ENCODE measurements at regions not wholly inside any gene's neighbourhood (a gene's known extent, or its start where the extent isn't known, plus 50 kb on each side); places are given as distances from the start of the nearest gene placed in this dataset.

DNA sequence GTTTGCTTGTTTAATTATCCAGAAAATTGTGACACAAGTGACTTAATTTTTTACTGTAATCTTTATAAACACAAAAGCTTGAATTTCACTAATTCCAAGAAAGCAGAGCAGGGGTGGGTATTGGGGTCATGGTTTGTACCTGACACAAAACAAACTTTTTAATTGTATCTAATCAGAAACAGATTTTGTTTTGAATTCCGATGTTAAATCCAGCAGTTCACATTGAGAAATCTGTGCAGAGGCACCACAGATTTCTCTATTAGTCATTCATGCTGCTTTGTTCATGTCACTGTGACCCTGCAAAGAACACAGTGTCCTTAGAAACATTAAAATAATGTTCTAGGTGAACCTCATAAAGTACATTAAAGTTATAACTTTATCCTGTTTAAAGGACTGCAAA is 443.4 kb downstream of the NYAP2 start:
- ATAC-seq = no peak
- CTCF ChIA-PET = no interaction called here
- Mint-ChIP-seq H3K9me3 (peaks cover 0 to 3% (median 0%) of the 10 kb centered on the region in 11 donors), H3K4me3 (no peak overlapping the region), H3K27ac (no peak overlapping the region), H3K27me3 (peaks cover 0 to 9% (median 0%) of the 10 kb centered on the region in 5 donors), H3K36me3 (no peaks in the 10 kb centered on the region), H3K4me1 (no peaks in the 10 kb centered on the region)
- Histone ChIP-seq H3K36me3 (ENCODE audit: control insufficient read depth in 2 of 3, insufficient read depth in 3 of 3, low read length in 3 of 3) (no peaks in the 10 kb centered on the region), H3K9me3 (ENCODE audit: control insufficient read depth in 2 of 3, low read length in 3 of 3) (no peaks in the 10 kb centered on the region), H3K27ac (ENCODE audit: low read depth, low read length) (no peak overlapping the region), H3K4me3 (ENCODE audit: low read length) (no peak overlapping the region), H3K27me3 (ENCODE audit: control insufficient read depth in 2 of 2, insufficient read depth in 2 of 2, low read length in 2 of 2) (no peaks in the 10 kb centered on the region), H3K4me1 (ENCODE audit: control insufficient read depth in 2 of 2, insufficient read depth in 2 of 2, low read length in 2 of 2) (no peaks in the 10 kb centered on the region)
- no peak for DNase-seq
- POLR2A ChIA-PET = no interaction called here
- intact Hi-C loops (cut with micrococcal nuclease) = no loop called here

DNA sequence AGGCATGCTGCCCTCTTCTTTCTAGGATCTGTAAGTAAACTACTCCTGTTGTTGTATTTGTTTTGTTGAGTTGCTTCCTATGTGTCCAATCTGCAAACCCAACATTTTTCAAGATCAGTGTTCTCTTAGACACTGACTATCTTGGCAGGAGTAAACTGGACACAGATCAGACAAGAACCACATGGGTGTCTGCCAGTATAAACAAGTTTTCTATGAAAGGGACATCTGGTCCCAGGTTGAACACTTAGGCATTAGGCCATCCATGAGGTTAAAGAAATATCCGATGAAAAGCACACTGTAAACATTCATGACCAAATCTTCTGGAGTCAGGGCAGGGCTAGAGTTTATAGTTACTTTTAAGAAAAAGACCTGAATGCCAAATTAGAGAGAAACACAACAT is 441.8 kb downstream of the NYAP2 start:
- no peaks in the 10 kb centered on the region for H3K36me3 ChIP-seq (ENCODE audit: control insufficient read depth in 2 of 3, insufficient read depth in 3 of 3, low read length in 3 of 3)
- Mint-ChIP-seq H3K27me3 (peaks cover 0 to 9% (median 5%) of the 10 kb centered on the region in 5 donors), H3K36me3 (no peaks in the 10 kb centered on the region), H3K27ac (no peak overlapping the region), H3K9me3 (peaks cover 0 to 2% (median 0%) of the 10 kb centered on the region in 11 donors), H3K4me1 (no peaks in the 10 kb centered on the region), H3K4me3 (no peak overlapping the region)
- H3K4me1 ChIP-seq (ENCODE audit: control insufficient read depth in 2 of 2, insufficient read depth in 2 of 2, low read length in 2 of 2) = no peaks in the 10 kb centered on the region
- ATAC-seq = no peak
- H3K9me3 ChIP-seq (ENCODE audit: control insufficient read depth in 2 of 3, low read length in 3 of 3) = no peaks in the 10 kb centered on the region
- DNase-seq = no peak
- H3K27me3 ChIP-seq (ENCODE audit: control insufficient read depth in 2 of 2, insufficient read depth in 2 of 2, low read length in 2 of 2) = no peaks in the 10 kb centered on the region
- ChIA-PET POLR2A (no interaction called here), CTCF (no interaction called here)
- H3K4me3 ChIP-seq (ENCODE audit: low read length) = no peak overlapping the region
- H3K27ac ChIP-seq (ENCODE audit: low read depth, low read length) = no peak overlapping the region
- intact Hi-C loops (cut with micrococcal nuclease) = no loop called here

DNA sequence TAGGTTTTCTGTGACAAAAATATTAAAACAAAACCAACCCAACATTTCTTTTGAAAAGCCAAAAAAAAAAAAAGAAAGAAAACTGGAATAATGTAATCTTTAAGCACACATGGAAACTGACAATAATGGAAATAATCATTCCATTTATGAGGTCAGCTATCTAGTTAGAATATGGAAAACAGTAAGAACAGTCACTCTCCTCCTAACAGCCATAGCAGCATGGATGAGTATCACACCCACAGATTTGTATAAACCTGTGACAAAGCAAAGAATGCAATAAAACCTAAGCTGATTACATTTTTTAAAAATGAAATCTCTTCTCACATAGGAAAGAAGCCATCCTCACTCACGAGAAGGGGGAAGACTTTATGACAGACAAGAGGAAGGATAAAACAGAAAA is 437.8 kb downstream of the NYAP2 start:
- Histone ChIP-seq H3K4me1 (ENCODE audit: control insufficient read depth in 2 of 2, insufficient read depth in 2 of 2, low read length in 2 of 2) (no peaks in the 10 kb centered on the region), H3K4me3 (ENCODE audit: low read length) (no peak overlapping the region), H3K36me3 (ENCODE audit: control insufficient read depth in 2 of 3, insufficient read depth in 3 of 3, low read length in 3 of 3) (no peaks in the 10 kb centered on the region), H3K27ac (ENCODE audit: low read depth, low read length) (no peak overlapping the region), H3K27me3 (ENCODE audit: control insufficient read depth in 2 of 2, insufficient read depth in 2 of 2, low read length in 2 of 2) (no peaks in the 10 kb centered on the region), H3K9me3 (ENCODE audit: control insufficient read depth in 2 of 3, low read length in 3 of 3) (no peaks in the 10 kb centered on the region)
- Mint-ChIP-seq H3K9me3 (peaks cover 0 to 2% (median 0%) of the 10 kb centered on the region in 11 donors), H3K27me3 (peaks cover 0 to 24% (median 9%) of the 10 kb centered on the region in 5 donors), H3K4me1 (no peaks in the 10 kb centered on the region), H3K4me3 (no peak overlapping the region), H3K27ac (no peak overlapping the region), H3K36me3 (no peaks in the 10 kb centered on the region)
- CTCF ChIA-PET = no interaction called here
- ATAC-seq (no peak), DNase-seq (no peak)
- POLR2A ChIA-PET = no interaction called here
- intact Hi-C loops (cut with micrococcal nuclease) = no loop called here

DNA sequence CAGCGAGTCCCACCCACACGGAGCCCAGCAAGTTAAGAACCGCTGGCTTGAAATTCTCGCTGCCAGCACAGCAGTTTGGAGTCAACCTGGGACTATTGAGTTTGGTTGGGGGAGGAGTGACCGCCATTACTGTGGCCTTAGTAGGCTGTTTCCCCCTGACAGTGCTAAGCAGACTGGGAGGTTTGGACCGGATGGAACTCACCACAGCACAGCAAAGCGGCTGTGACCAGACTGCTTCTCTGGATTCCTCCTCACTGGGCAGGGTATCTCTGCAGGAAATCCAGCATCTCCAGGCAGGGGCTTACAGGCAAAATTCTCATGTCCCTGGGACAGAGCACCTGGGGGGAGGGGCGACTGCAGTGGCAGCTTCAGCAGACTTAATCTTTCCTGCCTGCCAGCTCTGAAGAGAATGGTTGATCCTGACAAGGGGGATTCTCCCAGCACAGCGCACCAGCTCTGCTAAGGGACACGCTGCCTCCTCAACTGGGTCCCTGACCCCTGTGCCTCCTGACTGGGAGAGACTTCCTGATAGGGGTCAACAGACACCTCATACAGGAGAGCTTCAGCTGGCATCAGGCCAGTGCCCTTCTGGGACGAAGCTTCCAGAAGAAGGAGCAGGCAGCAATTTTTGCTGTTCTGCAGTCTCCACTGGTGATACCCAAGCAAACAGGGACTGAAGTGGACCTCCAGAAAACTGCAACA is 425.4 kb downstream of the NYAP2 start:
- H3K36me3 Mint-ChIP-seq = peaks cover 0 to 5% (median 0%) of the 10 kb centered on the region in 5 donors
- H3K36me3 ChIP-seq (ENCODE audit: control insufficient read depth in 2 of 3, insufficient read depth in 3 of 3, low read length in 3 of 3) = no peaks in the 10 kb centered on the region
- H3K27me3 Mint-ChIP-seq = peaks cover 0 to 15% (median 5%) of the 10 kb centered on the region in 5 donors
- H3K27ac ChIP-seq (ENCODE audit: low read depth, low read length) = no peak overlapping the region
- H3K4me1 ChIP-seq (ENCODE audit: control insufficient read depth in 2 of 2, insufficient read depth in 2 of 2, low read length in 2 of 2) = no peaks in the 10 kb centered on the region
- CTCF ChIA-PET = no interaction called here
- no peak for ATAC-seq
- H3K27me3 ChIP-seq (ENCODE audit: control insufficient read depth in 2 of 2, insufficient read depth in 2 of 2, low read length in 2 of 2) = no peaks in the 10 kb centered on the region
- POLR2A ChIA-PET = no interaction called here
- no peak overlapping the region for H3K4me3 Mint-ChIP-seq
- H3K27ac Mint-ChIP-seq = no peak overlapping the region
- no peaks in the 10 kb centered on the region for H3K9me3 ChIP-seq (ENCODE audit: control insufficient read depth in 2 of 3, low read length in 3 of 3)
- no peak overlapping the region for H3K4me3 ChIP-seq (ENCODE audit: low read length)
- intact Hi-C loops (cut with micrococcal nuclease) = no loop called here
- no peak for DNase-seq
- no peaks in the 10 kb centered on the region for H3K4me1 Mint-ChIP-seq
- H3K9me3 Mint-ChIP-seq = peaks cover 3 to 31% (median 12%) of the 10 kb centered on the region in 11 donors

DNA sequence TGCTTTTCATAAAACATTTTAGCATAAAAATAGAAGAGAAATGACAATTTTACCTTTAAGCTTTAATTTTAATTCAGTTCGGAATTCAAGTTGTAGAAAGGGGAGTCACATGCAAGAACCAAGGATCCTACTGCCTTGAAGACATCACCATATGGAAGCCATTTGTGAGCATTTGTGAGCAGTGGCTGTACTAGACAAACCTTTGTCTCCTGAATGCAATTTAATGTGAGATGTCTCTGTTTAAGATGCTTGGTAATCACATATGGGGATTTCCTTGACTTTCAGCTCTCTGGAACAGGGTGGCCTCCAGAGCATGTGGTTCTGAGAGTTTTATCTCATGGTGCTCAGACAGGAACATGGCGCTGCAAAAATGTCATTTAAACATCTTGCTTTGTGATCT is 421.8 kb downstream of the NYAP2 start:
- no peaks in the 10 kb centered on the region for H3K4me1 Mint-ChIP-seq

DNA sequence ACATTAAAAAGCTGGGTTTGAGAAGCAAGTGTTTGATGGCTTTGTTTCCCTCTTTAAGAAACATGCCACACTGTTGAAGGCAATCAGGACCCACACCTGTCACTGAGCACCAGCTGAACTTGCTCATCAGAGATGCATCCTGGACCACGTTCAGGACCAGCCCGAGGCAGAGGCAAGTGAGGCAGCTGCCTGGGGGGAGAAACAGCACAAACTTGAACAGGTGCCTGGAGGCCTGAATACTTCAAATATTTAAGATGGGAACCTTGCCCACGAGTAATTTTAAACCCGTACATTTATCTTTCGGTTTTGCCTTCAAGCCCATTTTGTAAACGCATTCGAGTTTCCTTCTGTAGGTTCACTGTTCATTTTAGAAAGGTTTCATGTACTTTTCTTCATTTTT is 421.3 kb downstream of the NYAP2 start:
- Mint-ChIP-seq H3K4me1 (no peaks in the 10 kb centered on the region), H3K36me3 (peaks cover 0 to 5% (median 0%) of the 10 kb centered on the region in 5 donors), H3K27me3 (peaks cover 0 to 20% (median 5%) of the 10 kb centered on the region in 5 donors), H3K27ac (no peak overlapping the region), H3K4me3 (no peak overlapping the region), H3K9me3 (peaks cover 0 to 11% (median 6%) of the 10 kb centered on the region in 11 donors)
- no peaks in the 10 kb centered on the region for H3K36me3 ChIP-seq (ENCODE audit: control insufficient read depth in 2 of 3, insufficient read depth in 3 of 3, low read length in 3 of 3)
- intact Hi-C loops (cut with micrococcal nuclease) = no loop called here
- no peak for ATAC-seq
- no peaks in the 10 kb centered on the region for H3K27me3 ChIP-seq (ENCODE audit: control insufficient read depth in 2 of 2, insufficient read depth in 2 of 2, low read length in 2 of 2)
- no peak overlapping the region for H3K4me3 ChIP-seq (ENCODE audit: low read length)
- POLR2A ChIA-PET = no interaction called here
- no peak overlapping the region for H3K27ac ChIP-seq (ENCODE audit: low read depth, low read length)
- CTCF ChIA-PET = interaction anchor here (0.6 kb wide), 1 partner anchor 1473 kb away, joined by 4 read pairs; no protein-coding TSS in a partner anchor
- no peak for DNase-seq
- H3K4me1 ChIP-seq (ENCODE audit: control insufficient read depth in 2 of 2, insufficient read depth in 2 of 2, low read length in 2 of 2) = no peaks in the 10 kb centered on the region
- no peaks in the 10 kb centered on the region for H3K9me3 ChIP-seq (ENCODE audit: control insufficient read depth in 2 of 3, low read length in 3 of 3)

More for the DNA sequence above, 421.8 kb downstream of the NYAP2 start:
- Mint-ChIP-seq H3K9me3 (peaks cover 2 to 16% (median 9%) of the 10 kb centered on the region in 11 donors), H3K4me3 (no peak overlapping the region), H3K36me3 (peaks cover 0 to 5% (median 0%) of the 10 kb centered on the region in 5 donors), H3K27me3 (peaks cover 0 to 20% (median 5%) of the 10 kb centered on the region in 5 donors), H3K27ac (no peak overlapping the region)
- ChIA-PET CTCF (no interaction called here), POLR2A (no interaction called here)
- intact Hi-C loops (cut with micrococcal nuclease) = no loop called here
- DNase-seq (no peak), ATAC-seq (no peak)
- Histone ChIP-seq H3K4me1 (ENCODE audit: control insufficient read depth in 2 of 2, insufficient read depth in 2 of 2, low read length in 2 of 2) (no peaks in the 10 kb centered on the region), H3K27ac (ENCODE audit: low read depth, low read length) (no peak overlapping the region), H3K9me3 (ENCODE audit: control insufficient read depth in 2 of 3, low read length in 3 of 3) (no peaks in the 10 kb centered on the region), H3K27me3 (ENCODE audit: control insufficient read depth in 2 of 2, insufficient read depth in 2 of 2, low read length in 2 of 2) (no peaks in the 10 kb centered on the region), H3K4me3 (ENCODE audit: low read length) (no peak overlapping the region), H3K36me3 (ENCODE audit: control insufficient read depth in 2 of 3, insufficient read depth in 3 of 3, low read length in 3 of 3) (no peaks in the 10 kb centered on the region)

DNA sequence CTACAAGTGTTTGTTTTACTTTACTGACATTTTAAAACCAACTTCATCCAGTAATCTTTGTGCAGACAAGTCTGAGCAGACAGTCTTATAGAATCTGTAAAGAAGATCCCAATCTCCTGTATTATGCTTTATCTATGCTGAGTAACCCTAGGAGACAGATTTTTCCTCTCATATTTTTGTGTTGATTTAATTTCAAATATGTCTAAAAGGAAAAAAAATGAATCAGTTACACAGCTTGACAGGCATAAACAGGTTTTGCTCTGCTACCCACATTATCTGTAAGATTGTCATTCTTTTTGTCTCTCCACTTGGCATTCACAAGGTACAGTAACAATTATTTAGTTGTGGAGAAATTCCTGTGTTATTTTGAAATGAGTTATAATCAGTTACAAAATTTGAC is 415.0 kb downstream of the NYAP2 start:
- H3K4me3 Mint-ChIP-seq = no peak overlapping the region
- Histone ChIP-seq H3K4me3 (ENCODE audit: low read length) (no peak overlapping the region), H3K36me3 (ENCODE audit: control insufficient read depth in 2 of 3, insufficient read depth in 3 of 3, low read length in 3 of 3) (no peaks in the 10 kb centered on the region), H3K4me1 (ENCODE audit: control insufficient read depth in 2 of 2, insufficient read depth in 2 of 2, low read length in 2 of 2) (no peaks in the 10 kb centered on the region), H3K27ac (ENCODE audit: low read depth, low read length) (no peak overlapping the region), H3K9me3 (ENCODE audit: control insufficient read depth in 2 of 3, low read length in 3 of 3) (no peaks in the 10 kb centered on the region), H3K27me3 (ENCODE audit: control insufficient read depth in 2 of 2, insufficient read depth in 2 of 2, low read length in 2 of 2) (no peaks in the 10 kb centered on the region)
- POLR2A ChIA-PET = interaction anchor here (0.6 kb wide), 1 partner anchor 108 kb away, joined by 3 read pairs; no protein-coding TSS in a partner anchor
- H3K27ac Mint-ChIP-seq = no peak overlapping the region
- CTCF ChIA-PET = no interaction called here
- DNase-seq (no peak), ATAC-seq (no peak)
- no peaks in the 10 kb centered on the region for H3K36me3 Mint-ChIP-seq
- peaks cover 0 to 5% (median 0%) of the 10 kb centered on the region in 11 donors for H3K9me3 Mint-ChIP-seq
- H3K27me3 Mint-ChIP-seq = peaks cover 0 to 9% (median 6%) of the 10 kb centered on the region in 5 donors
- intact Hi-C loops (cut with micrococcal nuclease) = no loop called here
- no peaks in the 10 kb centered on the region for H3K4me1 Mint-ChIP-seq

All from naive thymus-derived CD4-positive, alpha-beta T cell (primary cell).